Posterior vena cava (tissue), 2 donors: ENCODE measurements at regions not wholly inside any gene's neighbourhood (a gene's known extent, or its start where the extent isn't known, plus 50 kb on each side); places are given as distances from the start of the nearest gene placed in this dataset.

Experiments
- DNase-seq: peaks from one replicate; pipeline ENCODE4 v3.0.0-alpha.2; 2020; ENCODE audit warnings: low spot score
- intact Hi-C, 2 donors: fragments of 100-400 bp; cut with DNase I; formaldehyde crosslinking; loops; one replicate each; pipeline versions ENCODE4 v1.14.1 to v1.14.2; 2022 to 2023
- donor health status: DM: yes; HTN: yes; CAD: no.
- donor health status: DM: yes; HTN: yes; CAD: no.

GRCh38 chr13:33633701-33634545, 184.0 kb upstream of the RFC3 start:
- no peak for DNase-seq
- intact Hi-C loops, result no loop called here

- intact Hi-C loops, result no loop called here
- no peak for DNase-seq
Measured at GRCh38 chr13:33634546-33634982, 183.4 kb upstream of the RFC3 start.

GRCh38 chr13:33636243-33636642, 181.7 kb upstream of the RFC3 start:
- no peak for DNase-seq
- intact Hi-C loops, result no loop called here

GRCh38 chr13:33636955-33637670, 180.8 kb upstream of the RFC3 start:
- no peak for DNase-seq
- intact Hi-C loops, result no loop called here

- DNase-seq, result no peak
- intact Hi-C loops, result no loop called here
Measured at GRCh38 chr13:33637978-33638743, 179.8 kb upstream of the RFC3 start.

- intact Hi-C loops, result no loop called here
- no peak for DNase-seq
Measured at GRCh38 chr13:33639158-33639557, 178.8 kb upstream of the RFC3 start.

- intact Hi-C loops, result no loop called here
Measured at GRCh38 chr13:33639626-33640080, 178.3 kb upstream of the RFC3 start.

GRCh38 chr13:33640832-33641231, 177.1 kb upstream of the RFC3 start:
- intact Hi-C loops, result no loop called here
- no peak for DNase-seq

More at GRCh38 chr13:33639626-33640080, 178.3 kb upstream of the RFC3 start:
- no peak for DNase-seq

- intact Hi-C loops, result no loop called here
- DNase-seq, result no peak
Measured at GRCh38 chr13:33642374-33643065, 175.4 kb upstream of the RFC3 start.

- DNase-seq, result no peak
- intact Hi-C loops, result no loop called here
Measured at GRCh38 chr13:33644581-33645543, 173.1 kb upstream of the RFC3 start.

- intact Hi-C loops, result no loop called here
- DNase-seq, result no peak
Measured at GRCh38 chr13:33645591-33646554, 172.1 kb upstream of the RFC3 start.

- DNase-seq, result no peak
Measured at GRCh38 chr13:33649212-33649878, 168.6 kb upstream of the RFC3 start.

GRCh38 chr13:33651766-33652165, 166.2 kb upstream of the RFC3 start:
- DNase-seq, result no peak
- intact Hi-C loops, result no loop called here

More at GRCh38 chr13:33649212-33649878, 168.6 kb upstream of the RFC3 start:
- intact Hi-C loops, result no loop called here

- intact Hi-C loops, result no loop called here
- DNase-seq, result no peak
Measured at GRCh38 chr13:33657274-33657673, 160.7 kb upstream of the RFC3 start.

GRCh38 chr13:33659466-33659865, 158.5 kb upstream of the RFC3 start:
- no peak for DNase-seq
- intact Hi-C loops, result no loop called here

GRCh38 chr13:33659894-33660293, 158.1 kb upstream of the RFC3 start:
- intact Hi-C loops, result no loop called here
- no peak for DNase-seq

- intact Hi-C loops, result no loop called here
Measured at GRCh38 chr13:33662392-33662791, 155.6 kb upstream of the RFC3 start.

More at GRCh38 chr13:33662392-33662791, 155.6 kb upstream of the RFC3 start:
- no peak for DNase-seq
